ENCODE measurements at regions not wholly inside any gene's neighbourhood (a gene's known extent, or its start where the extent isn't known, plus 50 kb on each side); places are given as distances from the start of the nearest gene placed in this dataset.

DNA sequence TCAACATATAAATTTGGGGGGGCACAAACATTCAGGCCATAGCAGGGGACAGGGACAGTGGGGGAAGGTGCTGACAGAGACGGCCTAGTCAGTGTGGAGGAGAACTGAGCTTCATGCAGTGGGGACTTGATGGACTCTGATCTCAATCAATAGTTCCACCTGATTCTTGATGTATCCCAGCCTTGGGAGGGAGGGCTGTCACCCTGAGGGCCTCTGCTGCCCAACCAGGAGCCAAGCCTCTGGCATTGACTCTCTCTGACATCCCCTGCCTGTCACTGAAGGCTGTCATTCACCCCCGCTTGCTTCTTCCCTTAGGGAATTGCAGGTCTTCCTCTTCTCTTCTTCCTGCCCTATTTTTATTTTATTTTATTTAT lies 180.6 kb upstream of the TAB2 start:
- Histone ChIP-seq H3K4me3 (no peak overlapping the region), H3K4me2 (no peak overlapping the region), H3F3A (replicated peaks; ENCODE audit: low read depth) (no peaks in the 10 kb centered on the region), H3K36me3 (ENCODE audit: insufficient read depth) (no peaks in the 10 kb centered on the region), H2AFZ (no peak overlapping the region), H3K9me2 (ENCODE audit: insufficient read depth) (0 out of 2 replicates have a peak, but pooled peaks cover 6% of the 10 kb centered on the region), H3K79me2 (replicated peaks; ENCODE audit: insufficient read depth) (no peaks in the 10 kb centered on the region), H3K4me1 (ENCODE audit: insufficient read depth) (no peaks in the 10 kb centered on the region), H3K27ac (ENCODE audit: low read depth) (no peak overlapping the region), H3K27me3 (ENCODE audit: insufficient read depth) (no peaks in the 10 kb centered on the region), H4K20me1 (replicated peaks; ENCODE audit: insufficient read depth) (no peaks in the 10 kb centered on the region)
- H3K27ac Mint-ChIP-seq = no peak overlapping the region
- TF ChIP-seq POLR2AphosphoS5 (IDR thresholded peaks at IDR 0.05; ENCODE audit: low read depth) (no peak), EZH2 (IDR thresholded peaks at IDR 0.05; ENCODE audit: low read depth, unreplicated experiment) (no peak), NANOG (IDR thresholded peaks at IDR 0.05; ENCODE audit: borderline replicate concordance) (no peak)
- no peaks in the 10 kb centered on the region for H3K4me1 Mint-ChIP-seq
- DNase-seq (ENCODE audit: low spot score) (no peak), ATAC-seq (no peak)
- no peaks in the 10 kb centered on the region for H3K27me3 Mint-ChIP-seq (ENCODE audit: insufficient read depth, low read depth, poor library complexity)
- H3K4me3 Mint-ChIP-seq = no peak overlapping the region
- H3K9me3 Mint-ChIP-seq = no peaks in the 10 kb centered on the region
- no peaks in the 10 kb centered on the region for H3K36me3 Mint-ChIP-seq (ENCODE audit: low read depth)

DNA sequence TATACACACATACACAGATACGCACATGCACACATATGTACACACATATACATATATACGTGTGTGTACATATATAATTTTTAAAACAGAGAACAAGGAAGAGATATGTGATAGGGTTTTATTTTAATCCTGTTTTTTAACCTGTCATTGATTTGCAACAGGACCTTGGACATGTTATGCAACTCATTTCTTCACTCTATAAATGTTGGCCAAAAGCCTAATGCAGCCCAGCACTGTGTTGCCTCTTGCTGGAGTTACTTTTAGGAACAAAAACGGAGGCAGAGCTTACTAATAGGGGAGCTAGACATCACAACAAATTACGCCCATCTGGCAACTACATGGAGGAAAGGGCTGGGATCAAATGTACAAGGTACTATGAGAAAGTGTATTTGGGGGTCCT lies 179.9 kb upstream of the TAB2 start:
- Mint-ChIP-seq H3K4me1 (no peaks in the 10 kb centered on the region), H3K36me3 (ENCODE audit: low read depth) (no peaks in the 10 kb centered on the region), H3K27ac (no peak overlapping the region), H3K9me3 (no peaks in the 10 kb centered on the region), H3K27me3 (ENCODE audit: insufficient read depth, low read depth, poor library complexity) (no peaks in the 10 kb centered on the region), H3K4me3 (no peak overlapping the region)
- H2AFZ ChIP-seq = peak overlapping the region; percentile 69; the same call in 1 of the 2 replicates
- no peaks in the 10 kb centered on the region for H3K27me3 ChIP-seq (ENCODE audit: insufficient read depth)
- H3F3A ChIP-seq (replicated peaks; ENCODE audit: low read depth) = no peaks in the 10 kb centered on the region
- no peak overlapping the region for H3K27ac ChIP-seq (ENCODE audit: low read depth)
- H4K20me1 ChIP-seq (replicated peaks; ENCODE audit: insufficient read depth) = no peaks in the 10 kb centered on the region
- ATAC-seq = no peak
- no peak for DNase-seq (ENCODE audit: low spot score)
- no peak overlapping the region for H3K4me2 ChIP-seq
- 0 out of 2 replicates have a peak, but pooled peaks cover 6% of the 10 kb centered on the region for H3K9me2 ChIP-seq (ENCODE audit: insufficient read depth)
- H3K36me3 ChIP-seq (ENCODE audit: insufficient read depth) = no peaks in the 10 kb centered on the region
- H3K4me1 ChIP-seq (ENCODE audit: insufficient read depth) = no peaks in the 10 kb centered on the region
- H3K79me2 ChIP-seq (replicated peaks; ENCODE audit: insufficient read depth) = no peaks in the 10 kb centered on the region
- no peak overlapping the region for H3K4me3 ChIP-seq
- TF ChIP-seq STAT1 (IDR thresholded peaks at IDR 0.05; ENCODE audit: unreplicated experiment) (no peak), POLR2AphosphoS5 (IDR thresholded peaks at IDR 0.05; ENCODE audit: low read depth) (no peak), EZH2 (IDR thresholded peaks at IDR 0.05; ENCODE audit: low read depth, unreplicated experiment) (no peak), CTCF (conservative IDR thresholded peaks at IDR 0.05; ENCODE audit: low read depth in 2 of 2) (no peak), EZH2phosphoT487 (IDR thresholded peaks at IDR 0.05; ENCODE audit: unreplicated experiment) (no peak), ZNF462 (CRISPR knock-in tag; IDR thresholded peaks at IDR 0.05) (no peak), NANOG (IDR thresholded peaks at IDR 0.05; ENCODE audit: borderline replicate concordance) (no peak)
- TF ChIP-seq, protein P1, sequence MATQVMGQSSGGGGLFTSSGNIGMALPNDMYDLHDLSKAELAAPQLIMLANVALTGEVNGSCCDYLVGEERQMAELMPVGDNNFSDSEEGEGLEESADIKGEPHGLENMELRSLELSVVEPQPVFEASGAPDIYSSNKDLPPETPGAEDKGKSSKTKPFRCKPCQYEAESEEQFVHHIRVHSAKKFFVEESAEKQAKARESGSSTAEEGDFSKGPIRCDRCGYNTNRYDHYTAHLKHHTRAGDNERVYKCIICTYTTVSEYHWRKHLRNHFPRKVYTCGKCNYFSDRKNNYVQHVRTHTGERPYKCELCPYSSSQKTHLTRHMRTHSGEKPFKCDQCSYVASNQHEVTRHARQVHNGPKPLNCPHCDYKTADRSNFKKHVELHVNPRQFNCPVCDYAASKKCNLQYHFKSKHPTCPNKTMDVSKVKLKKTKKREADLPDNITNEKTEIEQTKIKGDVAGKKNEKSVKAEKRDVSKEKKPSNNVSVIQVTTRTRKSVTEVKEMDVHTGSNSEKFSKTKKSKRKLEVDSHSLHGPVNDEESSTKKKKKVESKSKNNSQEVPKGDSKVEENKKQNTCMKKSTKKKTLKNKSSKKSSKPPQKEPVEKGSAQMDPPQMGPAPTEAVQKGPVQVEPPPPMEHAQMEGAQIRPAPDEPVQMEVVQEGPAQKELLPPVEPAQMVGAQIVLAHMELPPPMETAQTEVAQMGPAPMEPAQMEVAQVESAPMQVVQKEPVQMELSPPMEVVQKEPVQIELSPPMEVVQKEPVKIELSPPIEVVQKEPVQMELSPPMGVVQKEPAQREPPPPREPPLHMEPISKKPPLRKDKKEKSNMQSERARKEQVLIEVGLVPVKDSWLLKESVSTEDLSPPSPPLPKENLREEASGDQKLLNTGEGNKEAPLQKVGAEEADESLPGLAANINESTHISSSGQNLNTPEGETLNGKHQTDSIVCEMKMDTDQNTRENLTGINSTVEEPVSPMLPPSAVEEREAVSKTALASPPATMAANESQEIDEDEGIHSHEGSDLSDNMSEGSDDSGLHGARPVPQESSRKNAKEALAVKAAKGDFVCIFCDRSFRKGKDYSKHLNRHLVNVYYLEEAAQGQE (IDR thresholded peaks at IDR 0.05; ENCODE audit: unreplicated experiment) = no peak
- TF ChIP-seq, protein P2, sequence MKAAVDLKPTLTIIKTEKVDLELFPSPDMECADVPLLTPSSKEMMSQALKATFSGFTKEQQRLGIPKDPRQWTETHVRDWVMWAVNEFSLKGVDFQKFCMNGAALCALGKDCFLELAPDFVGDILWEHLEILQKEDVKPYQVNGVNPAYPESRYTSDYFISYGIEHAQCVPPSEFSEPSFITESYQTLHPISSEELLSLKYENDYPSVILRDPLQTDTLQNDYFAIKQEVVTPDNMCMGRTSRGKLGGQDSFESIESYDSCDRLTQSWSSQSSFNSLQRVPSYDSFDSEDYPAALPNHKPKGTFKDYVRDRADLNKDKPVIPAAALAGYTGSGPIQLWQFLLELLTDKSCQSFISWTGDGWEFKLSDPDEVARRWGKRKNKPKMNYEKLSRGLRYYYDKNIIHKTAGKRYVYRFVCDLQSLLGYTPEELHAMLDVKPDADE (IDR thresholded peaks at IDR 0.05) = no peak
